Panc1 (cell line): ENCODE measurements at regions not wholly inside any gene's neighbourhood (a gene's known extent, or its start where the extent isn't known, plus 50 kb on each side); places are given as distances from the start of the nearest gene placed in this dataset.
"Not testable (repeated sequence)": the region's sequence is repeated elsewhere in the genome, so short reads cannot be mapped to it uniquely, and the experiment has no call there.

Experiments
- ATAC-seq: fragments of 200-7000 bp; cut with Tn5 transposase; 2 replicates; pipeline ENCODE4 v1.9.1; 2020; ENCODE audit warnings: mild to moderate bottlenecking, moderate library complexity
- BruUV-seq: library from RNA; stranded (reverse); fragments of 400-500 nt; replicated peaks from 2 replicates; lab custom pipeline; 2021; lab: Mats Ljungman, UMichigan
- CTCF ChIA-PET: fragments of 300-600 bp; sonication (Branson Sonifier 250); formaldehyde crosslinking; loops from one replicate; lab custom pipeline; 2022; ENCODE audit warnings: antibody characterized with exemption; lab: Charles Lee
- POLR2A ChIA-PET: fragments of 300-600 bp; sonication (Branson Sonifier 250); formaldehyde crosslinking; loops from one replicate; lab custom pipeline; 2022; ENCODE audit warnings: antibody characterized with exemption; lab: Charles Lee
- DNase-seq: peaks from one replicate; pipeline ENCODE4 v3.0.0-alpha.2; 2010; ENCODE audit warnings: low read depth, low spot score
- H3K27ac ChIP-seq: 2 replicates; pipeline ENCODE4 v1.5.1; 2011; ENCODE audit warnings: mild to moderate bottlenecking, low read length, inconsistent platforms
- H3K27me3 ChIP-seq: fragments of 200-500 bp; sonication (Bioruptor generic); 2 replicates; pipeline ENCODE4 v1.6.0; 2014; ENCODE audit warnings: low read length, inconsistent platforms; ENCODE audit not compliant: control insufficient read depth, insufficient read depth
- H3K36me3 ChIP-seq: fragments of 200-500 bp; sonication (Bioruptor generic); 2 replicates; pipeline ENCODE4 v1.5.1; 2014; ENCODE audit warnings: inconsistent platforms, mild to moderate bottlenecking, low read length, moderate library complexity; ENCODE audit not compliant: control insufficient read depth, insufficient read depth
- H3K4me1 ChIP-seq: 2 replicates; pipeline ENCODE4 v1.5.1; 2011; ENCODE audit warnings: inconsistent platforms, mild to moderate bottlenecking, low read length, moderate library complexity; ENCODE audit not compliant: control insufficient read depth, insufficient read depth
- H3K4me3 ChIP-seq, 2 experiments: 2 replicates each; pipeline ENCODE4 v1.5.1; 2011 to 2012; ENCODE audit warnings: low read depth in 2 of 2, low read length in 2 of 2, mild to moderate bottlenecking in 2 of 2, inconsistent platforms in 1 of 2, moderate library complexity in 1 of 2
- H3K9me3 ChIP-seq: fragments of 200-500 bp; sonication (Bioruptor generic); 2 replicates; pipeline ENCODE4 v1.5.1; 2014; ENCODE audit warnings: low read depth, mild to moderate bottlenecking, inconsistent platforms, low read length, moderate library complexity; ENCODE audit not compliant: control insufficient read depth, insufficient read depth
- SIN3A ChIP-seq: IDR thresholded peaks from 2 replicates; pipeline ENCODE4 v1.6.1; 2012; ENCODE audit warnings: low read depth, mild to moderate bottlenecking, low read length, moderate library complexity, borderline replicate concordance; ENCODE audit not compliant: insufficient read depth
- TCF7L2 ChIP-seq: IDR thresholded peaks from 2 replicates; pipeline ENCODE4 v1.6.1; 2011; ENCODE audit warnings: mild to moderate bottlenecking, low read depth, low read length, inconsistent platforms
- in situ Hi-C: cut with HindIII; loops from 2 replicates; pipeline ENCODE4 v1.10.0; 2016; ENCODE audit warnings: low sequenced_read_pairs, low pct_unique_long_range_greater_than_20kb
- intact Hi-C: fragments of 100-400 bp; cut with micrococcal nuclease; formaldehyde crosslinking; loops from one replicate; pipeline ENCODE4 v1.10.0; 2022; ENCODE audit not compliant: unreplicated experiment
- TF ChIP-seq, protein P1 (sequence below), 2 experiments: IDR thresholded peaks; 2 replicates each; pipeline ENCODE4 v1.6.1; 2011 to 2012; ENCODE audit warnings: low read depth in 2 of 2, control low read depth in 1 of 2, low read length in 1 of 2, mild to moderate bottlenecking in 1 of 2, moderate library complexity in 1 of 2; ENCODE audit not compliant: insufficient read depth in 1 of 2

GRCh38 chr21:9780441-9780937 lies 740.9 kb upstream of the TPTE start:
- BruUV-seq, result no TSS peak
- in situ Hi-C loops (no loop called here), intact Hi-C loops (no loop called here)
- Histone ChIP-seq H3K36me3 (no peaks in the 10 kb centered on the region), H3K27ac (no peak overlapping the region), H3K27me3 (no peaks in the 10 kb centered on the region), H3K4me3 (no peak overlapping the region), H3K4me1 (no peaks in the 10 kb centered on the region), H3K9me3 (no peaks in the 10 kb centered on the region)
- CTCF ChIA-PET, result no interaction called here
- DNase-seq, result no peak
- no peak for ATAC-seq
- TF ChIP-seq TCF7L2, result no peak
- TF ChIP-seq SIN3A, result no peak
- TF ChIP-seq, protein P1, sequence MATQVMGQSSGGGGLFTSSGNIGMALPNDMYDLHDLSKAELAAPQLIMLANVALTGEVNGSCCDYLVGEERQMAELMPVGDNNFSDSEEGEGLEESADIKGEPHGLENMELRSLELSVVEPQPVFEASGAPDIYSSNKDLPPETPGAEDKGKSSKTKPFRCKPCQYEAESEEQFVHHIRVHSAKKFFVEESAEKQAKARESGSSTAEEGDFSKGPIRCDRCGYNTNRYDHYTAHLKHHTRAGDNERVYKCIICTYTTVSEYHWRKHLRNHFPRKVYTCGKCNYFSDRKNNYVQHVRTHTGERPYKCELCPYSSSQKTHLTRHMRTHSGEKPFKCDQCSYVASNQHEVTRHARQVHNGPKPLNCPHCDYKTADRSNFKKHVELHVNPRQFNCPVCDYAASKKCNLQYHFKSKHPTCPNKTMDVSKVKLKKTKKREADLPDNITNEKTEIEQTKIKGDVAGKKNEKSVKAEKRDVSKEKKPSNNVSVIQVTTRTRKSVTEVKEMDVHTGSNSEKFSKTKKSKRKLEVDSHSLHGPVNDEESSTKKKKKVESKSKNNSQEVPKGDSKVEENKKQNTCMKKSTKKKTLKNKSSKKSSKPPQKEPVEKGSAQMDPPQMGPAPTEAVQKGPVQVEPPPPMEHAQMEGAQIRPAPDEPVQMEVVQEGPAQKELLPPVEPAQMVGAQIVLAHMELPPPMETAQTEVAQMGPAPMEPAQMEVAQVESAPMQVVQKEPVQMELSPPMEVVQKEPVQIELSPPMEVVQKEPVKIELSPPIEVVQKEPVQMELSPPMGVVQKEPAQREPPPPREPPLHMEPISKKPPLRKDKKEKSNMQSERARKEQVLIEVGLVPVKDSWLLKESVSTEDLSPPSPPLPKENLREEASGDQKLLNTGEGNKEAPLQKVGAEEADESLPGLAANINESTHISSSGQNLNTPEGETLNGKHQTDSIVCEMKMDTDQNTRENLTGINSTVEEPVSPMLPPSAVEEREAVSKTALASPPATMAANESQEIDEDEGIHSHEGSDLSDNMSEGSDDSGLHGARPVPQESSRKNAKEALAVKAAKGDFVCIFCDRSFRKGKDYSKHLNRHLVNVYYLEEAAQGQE (IDR thresholded peaks at IDR 0.05; ENCODE audit: insufficient read depth in 1 of 2, low read depth in 2 of 2, low read length in 1 of 2), result no peak
- POLR2A ChIA-PET, result no interaction called here

DNA sequence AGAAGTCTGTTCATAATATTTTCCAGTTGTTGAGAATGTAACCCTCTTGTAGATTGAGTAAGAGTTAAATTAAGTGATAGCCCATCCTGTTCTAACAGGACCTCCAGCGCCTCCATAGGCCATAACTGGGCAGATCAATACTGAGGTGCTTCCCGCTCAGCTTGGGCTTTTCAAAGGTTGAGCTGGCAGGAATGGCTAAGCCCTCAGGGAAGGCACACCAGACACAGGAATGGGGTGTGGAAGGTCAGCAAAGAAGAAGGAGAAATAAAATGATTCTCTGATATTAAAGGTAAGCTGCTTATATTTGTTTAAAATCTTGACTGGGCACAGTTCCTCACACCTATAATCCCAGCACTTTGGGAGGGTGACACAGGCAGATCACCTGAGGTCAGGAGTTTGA lies 737.8 kb upstream of the TPTE start:
- CTCF ChIA-PET, H3K4me1 ChIP-seq, POLR2A ChIA-PET, H3K27ac ChIP-seq, BruUV-seq, ATAC-seq, H3K36me3 ChIP-seq, H3K4me3 ChIP-seq, H3K27me3 ChIP-seq, H3K9me3 ChIP-seq, DNase-seq, intact Hi-C loops, in situ Hi-C loops: not testable (repeated sequence)

- ATAC-seq, H3K27me3 ChIP-seq, BruUV-seq, H3K9me3 ChIP-seq, H3K27ac ChIP-seq, POLR2A ChIA-PET, in situ Hi-C loops, H3K4me3 ChIP-seq, H3K4me1 ChIP-seq, intact Hi-C loops, H3K36me3 ChIP-seq, CTCF ChIA-PET, DNase-seq: not testable (repeated sequence)
Measured at GRCh38 chr21:9784201-9784600, 737.2 kb upstream of the TPTE start.

DNA sequence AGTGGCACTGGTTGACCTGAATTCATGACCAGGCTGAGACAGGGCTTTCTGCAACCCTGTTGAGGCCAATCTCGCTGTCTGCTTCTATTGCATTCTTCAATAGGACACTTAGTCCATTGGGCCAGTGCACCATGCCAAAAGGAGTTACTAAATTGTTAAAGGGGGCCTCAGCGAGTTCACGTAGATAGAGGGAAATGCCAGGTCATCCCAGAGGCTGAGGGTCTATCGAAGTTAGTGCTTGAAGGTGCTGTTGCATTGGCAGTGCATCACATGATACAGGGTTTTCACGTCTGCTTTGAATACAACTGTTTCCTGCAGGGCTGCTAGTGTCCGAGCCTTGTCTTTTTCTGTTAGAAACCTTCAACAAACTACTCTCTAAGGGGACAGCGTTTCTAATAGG lies 735.3 kb upstream of the TPTE start:
- H3K36me3 ChIP-seq, in situ Hi-C loops, DNase-seq, POLR2A ChIA-PET, H3K27me3 ChIP-seq, H3K9me3 ChIP-seq, ATAC-seq, CTCF ChIA-PET, H3K27ac ChIP-seq, BruUV-seq, intact Hi-C loops, H3K4me3 ChIP-seq, H3K4me1 ChIP-seq: not testable (repeated sequence)

DNA sequence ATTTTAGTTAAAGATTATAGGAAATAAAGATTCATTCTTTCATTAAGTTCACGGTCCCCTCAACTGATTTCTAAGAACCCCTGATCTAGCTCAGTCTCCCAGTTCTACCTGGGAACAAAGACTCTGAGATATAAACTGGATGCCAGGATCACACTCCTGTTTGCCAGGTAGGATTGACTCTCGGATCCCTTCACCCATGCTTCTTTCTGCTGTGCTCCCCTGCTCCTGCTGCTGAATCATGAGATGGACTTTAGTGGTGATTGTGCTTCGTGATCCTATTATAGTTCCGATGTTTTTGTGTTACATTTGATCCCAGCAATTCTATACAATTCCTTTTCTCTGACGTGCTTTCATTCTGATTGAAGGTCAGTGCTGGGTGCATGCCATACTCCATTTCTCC lies 733.1 kb upstream of the TPTE start:
- intact Hi-C loops, result not testable (repeated sequence)

GRCh38 chr21:9790354-9790753 lies 731.0 kb upstream of the TPTE start:
- H3K27me3 ChIP-seq, ATAC-seq, H3K4me3 ChIP-seq, H3K4me1 ChIP-seq, BruUV-seq, H3K9me3 ChIP-seq, CTCF ChIA-PET, H3K36me3 ChIP-seq, in situ Hi-C loops, intact Hi-C loops, DNase-seq, POLR2A ChIA-PET, H3K27ac ChIP-seq: not testable (repeated sequence)

More for the DNA sequence above, 733.1 kb upstream of the TPTE start:
- BruUV-seq, DNase-seq, H3K9me3 ChIP-seq, H3K27me3 ChIP-seq, H3K36me3 ChIP-seq, H3K27ac ChIP-seq, in situ Hi-C loops, H3K4me1 ChIP-seq, ATAC-seq, CTCF ChIA-PET, POLR2A ChIA-PET, H3K4me3 ChIP-seq: not testable (repeated sequence)
